HG03095 (cell line): ENCODE measurements at regions not wholly inside any gene's neighbourhood (a gene's known extent, or its start where the extent isn't known, plus 50 kb on each side); places are given as distances from the start of the nearest gene placed in this dataset.
"Not testable (repeated sequence)": the region's sequence is repeated elsewhere in the genome, so short reads cannot be mapped to it uniquely, and the experiment has no call there.

Experiments
- ATAC-seq: cut with Tn5 transposase; IDR thresholded peaks from one replicate; pipeline ENCODE4 v1.9.1; 2021; ENCODE audit warnings: moderate library complexity; ENCODE audit not compliant: unreplicated experiment

DNA sequence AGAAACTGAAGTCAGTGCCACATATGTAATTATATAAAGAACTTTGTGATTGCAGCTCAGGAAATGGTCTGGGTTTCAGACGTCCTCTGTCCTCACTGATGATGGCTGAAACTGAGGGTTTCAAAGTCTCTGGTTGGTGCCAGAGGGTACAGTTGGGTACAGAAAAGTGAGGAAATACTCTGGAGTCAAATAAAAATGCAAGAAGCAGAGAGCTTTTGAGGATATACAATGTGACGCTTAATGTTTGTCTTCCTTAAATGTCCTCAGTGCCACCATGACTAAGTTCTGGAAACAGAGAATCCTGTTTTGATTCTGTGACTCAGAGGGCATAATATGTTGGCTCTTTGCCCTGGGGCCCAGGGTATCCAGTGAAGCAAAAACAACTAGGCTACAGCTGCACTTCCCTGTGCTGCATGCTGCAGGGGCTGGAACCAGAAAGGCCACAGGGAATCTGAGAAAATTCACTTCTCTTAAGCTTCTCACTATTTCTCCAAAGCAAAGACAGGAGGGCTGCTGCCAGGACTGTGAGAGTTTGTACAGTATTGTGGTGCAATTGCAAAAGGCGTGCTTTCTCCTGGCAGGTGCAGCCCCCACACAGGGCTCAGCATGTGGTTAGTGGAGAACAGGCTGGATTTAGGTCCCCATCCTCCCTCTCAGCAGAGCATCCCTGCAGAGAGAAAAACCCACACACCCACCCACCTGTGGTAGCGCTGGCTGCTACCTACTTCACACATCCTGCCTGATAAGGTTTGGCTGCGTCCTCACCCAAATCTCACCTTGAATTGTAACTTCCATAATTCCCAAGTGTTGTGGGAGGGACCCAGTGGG lies 169.5 kb upstream of the SVIL start:
- no peak for ATAC-seq

DNA sequence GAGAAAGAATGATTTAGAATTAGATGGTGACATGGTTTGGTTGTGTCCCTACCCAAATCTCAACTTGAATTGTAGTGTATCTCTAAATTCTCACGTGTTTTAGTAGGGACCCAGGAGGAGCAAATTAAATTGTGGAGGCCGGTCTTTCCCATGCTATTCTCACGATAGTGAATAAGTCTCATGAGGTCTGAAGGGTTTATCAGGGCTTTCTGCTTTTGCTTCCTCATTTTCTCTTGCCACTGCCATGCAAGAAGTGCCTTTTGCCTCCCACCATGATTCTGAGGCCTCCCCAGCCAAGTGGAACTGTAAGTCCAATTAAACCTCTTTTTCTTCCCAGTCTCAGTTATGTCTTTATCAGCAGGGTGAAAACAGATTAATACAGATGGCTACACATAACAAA lies 167.4 kb upstream of the SVIL start:
- no peak for ATAC-seq

DNA sequence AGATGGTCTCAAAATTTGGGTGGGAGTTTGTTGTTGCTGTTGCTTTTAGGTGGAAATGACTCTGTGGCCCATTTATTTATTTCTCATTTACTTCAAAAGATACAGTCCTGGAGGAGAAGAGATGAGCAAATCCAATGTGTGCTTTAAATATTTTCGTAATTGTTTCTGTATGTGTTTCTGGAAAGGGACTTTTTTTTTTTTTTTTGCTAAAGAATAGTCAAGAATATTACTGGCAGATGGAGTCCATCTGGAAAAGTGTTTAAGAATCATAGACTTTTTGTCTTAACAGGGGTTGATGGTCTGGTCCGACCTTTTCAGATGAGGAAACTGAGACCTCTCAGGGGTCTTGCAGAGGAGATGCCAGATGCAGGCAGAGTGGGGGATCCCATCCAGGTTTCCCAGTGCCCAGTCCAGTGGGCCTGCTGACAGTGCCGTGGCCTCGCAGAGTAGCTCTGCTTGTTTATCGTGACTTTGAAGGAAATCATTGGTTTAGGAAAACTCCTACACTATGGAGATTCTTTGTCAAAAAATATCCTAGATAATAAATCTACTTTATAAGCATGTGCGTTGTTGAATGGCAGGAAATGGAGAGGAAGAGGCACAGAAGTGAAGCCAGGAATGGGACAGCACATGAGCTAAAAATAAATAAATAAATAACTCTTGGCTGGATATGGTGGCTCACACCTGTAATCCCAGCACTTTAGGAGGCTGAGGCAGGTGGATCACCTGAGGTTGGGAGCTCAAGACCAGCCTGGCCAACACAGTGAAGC lies 164.3 kb upstream of the SVIL start:
- no peak for ATAC-seq

DNA sequence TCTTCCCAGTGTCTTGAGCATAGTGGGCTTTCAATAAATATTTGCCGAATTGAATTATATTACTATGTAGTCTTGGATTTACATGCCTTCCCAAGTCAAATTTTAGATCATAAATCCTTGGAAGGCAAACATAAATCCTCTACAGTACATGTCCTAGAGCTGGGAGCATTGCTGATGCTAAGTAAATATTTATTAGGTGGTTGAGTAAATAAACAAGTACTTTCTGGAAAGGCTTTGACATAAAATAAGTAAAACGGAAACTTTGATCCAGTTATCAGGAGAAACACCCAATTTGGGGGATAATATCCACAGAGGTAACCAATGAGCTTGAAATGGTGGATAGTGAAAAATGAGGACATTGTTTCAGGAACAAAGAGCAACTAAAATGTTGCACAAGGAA lies 162.8 kb upstream of the SVIL start:
- no peak for ATAC-seq

DNA sequence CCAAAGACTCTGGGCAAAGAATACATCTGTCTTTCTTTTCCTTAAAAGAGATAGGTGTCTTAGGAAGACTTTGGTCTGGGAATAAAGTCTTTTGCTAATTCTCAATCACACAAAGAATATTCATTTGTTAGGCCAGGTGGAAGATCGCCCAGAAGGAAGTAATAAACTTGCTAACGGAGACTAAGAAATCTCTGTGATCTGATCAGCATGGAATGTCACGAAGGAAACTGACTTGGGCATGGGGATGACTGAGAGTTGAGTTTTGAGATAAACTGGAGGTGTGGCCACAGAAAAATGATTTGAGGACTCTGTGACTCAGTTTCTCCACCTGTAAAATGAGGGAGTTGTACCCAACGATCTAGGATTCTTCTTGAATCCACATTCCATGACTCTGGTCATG lies 161.1 kb upstream of the SVIL start:
- ATAC-seq, result no peak

DNA sequence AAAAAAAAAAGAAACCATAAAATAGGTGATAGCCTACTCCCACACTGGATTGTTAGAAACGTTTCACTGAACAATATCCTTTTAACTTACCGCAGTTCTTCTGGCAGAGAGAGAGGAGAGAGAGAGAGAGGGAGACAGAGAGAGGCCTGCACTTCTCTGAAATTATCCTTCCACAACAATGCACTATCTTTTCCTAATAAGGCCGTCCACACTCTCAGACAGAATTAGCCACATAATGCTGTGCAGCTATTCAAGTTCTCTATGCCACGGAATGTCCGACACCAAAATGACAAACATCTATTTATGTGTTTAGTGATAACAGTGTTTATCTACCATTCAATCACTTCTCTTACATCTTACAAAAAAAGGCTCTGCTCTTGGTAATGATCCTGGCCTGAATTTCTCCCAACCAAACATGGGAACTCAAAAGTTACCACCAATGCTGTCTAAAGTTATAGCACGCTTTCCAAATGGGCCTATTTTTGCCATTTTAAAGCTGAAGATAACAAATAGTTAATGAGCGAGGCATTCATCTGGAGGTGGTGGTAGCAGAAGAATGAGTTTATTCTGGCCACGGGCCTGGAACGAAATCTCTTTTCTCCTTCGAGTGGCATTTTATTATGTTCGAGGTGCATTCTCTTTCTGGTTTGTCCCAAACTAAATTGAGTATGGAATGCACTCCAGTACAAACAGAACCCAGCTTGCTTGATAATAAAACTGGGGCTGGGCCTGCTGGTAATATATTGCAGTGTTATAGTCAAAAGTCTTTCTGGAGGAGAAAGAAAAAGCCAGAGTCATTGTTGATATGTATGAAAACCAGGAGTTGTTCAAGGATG lies 160.2 kb upstream of the SVIL start:
- ATAC-seq, result no peak

- no peak for ATAC-seq
Measured at GRCh38 chr10:29791773-29792172, 157.0 kb upstream of the SVIL start.

DNA sequence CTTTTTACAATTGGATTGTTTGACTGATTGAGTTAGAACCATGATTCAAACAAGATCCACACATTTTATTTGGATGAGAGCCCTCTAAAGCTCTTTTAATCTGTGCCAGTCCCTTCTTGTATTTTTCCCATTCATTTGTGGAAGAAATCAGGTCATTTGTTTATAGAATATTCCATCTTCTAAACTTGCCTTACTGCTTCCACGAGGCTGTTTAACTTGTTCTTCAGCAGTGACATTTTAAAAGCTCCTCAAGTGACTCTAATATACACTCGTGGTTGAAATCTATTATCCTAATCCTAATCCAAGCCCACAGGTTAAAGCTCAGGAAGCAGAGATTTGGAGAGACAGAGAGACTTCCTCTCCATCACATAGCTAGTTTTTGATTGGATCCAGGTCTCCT lies 155.4 kb upstream of the SVIL start:
- no peak for ATAC-seq

- ATAC-seq, result no peak
Measured at GRCh38 chr10:29788113-29788512, 153.3 kb upstream of the SVIL start.

DNA sequence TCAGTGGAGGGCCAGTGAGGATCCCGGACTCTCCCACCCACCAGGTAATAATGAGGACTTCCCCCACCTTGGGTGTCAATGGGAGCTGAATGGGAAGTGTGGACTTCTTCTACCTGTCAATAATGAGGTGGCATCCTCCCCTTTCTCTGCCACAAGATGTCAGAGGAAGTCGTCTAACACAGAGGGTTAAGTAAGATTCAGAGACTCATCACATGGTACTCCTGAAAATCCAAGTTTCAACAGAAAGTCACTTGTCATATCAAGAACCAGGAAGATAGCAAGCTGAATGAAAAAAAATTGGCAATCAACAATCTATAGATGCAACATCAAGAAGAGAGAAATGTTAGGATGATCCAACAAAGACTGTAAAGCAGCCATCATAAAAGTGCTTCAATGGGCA lies 150.9 kb upstream of the SVIL start:
- ATAC-seq, result no peak

DNA sequence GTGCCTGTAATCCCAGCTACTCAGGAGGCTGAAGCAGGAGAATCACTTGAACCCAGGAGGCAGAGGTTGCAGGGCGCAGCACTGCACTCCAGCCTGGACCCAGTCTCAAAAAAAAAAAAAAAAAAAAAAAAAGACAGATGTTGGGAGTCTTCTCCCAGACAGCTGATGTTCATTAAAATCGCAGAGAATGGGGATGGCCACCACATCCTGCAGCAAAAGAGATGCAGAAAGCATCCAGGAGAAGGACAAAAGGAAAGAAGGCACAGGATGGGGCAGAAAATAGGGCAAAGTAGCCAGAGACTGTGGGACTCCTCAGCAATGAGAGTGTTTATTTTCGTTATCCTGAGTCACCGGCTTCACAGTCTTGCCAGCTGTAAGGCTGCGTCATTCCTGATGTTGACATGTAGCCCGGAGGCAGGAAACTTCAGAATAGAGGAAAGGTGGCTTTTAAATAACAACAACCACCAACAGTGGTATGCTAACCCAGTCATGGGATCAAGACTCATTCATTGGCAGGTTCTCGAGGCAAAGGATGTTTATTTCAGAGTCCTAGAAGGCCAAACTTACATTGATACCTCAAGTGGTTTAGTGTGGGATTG lies 149.5 kb upstream of the SVIL start:
- ATAC-seq, result no peak

DNA sequence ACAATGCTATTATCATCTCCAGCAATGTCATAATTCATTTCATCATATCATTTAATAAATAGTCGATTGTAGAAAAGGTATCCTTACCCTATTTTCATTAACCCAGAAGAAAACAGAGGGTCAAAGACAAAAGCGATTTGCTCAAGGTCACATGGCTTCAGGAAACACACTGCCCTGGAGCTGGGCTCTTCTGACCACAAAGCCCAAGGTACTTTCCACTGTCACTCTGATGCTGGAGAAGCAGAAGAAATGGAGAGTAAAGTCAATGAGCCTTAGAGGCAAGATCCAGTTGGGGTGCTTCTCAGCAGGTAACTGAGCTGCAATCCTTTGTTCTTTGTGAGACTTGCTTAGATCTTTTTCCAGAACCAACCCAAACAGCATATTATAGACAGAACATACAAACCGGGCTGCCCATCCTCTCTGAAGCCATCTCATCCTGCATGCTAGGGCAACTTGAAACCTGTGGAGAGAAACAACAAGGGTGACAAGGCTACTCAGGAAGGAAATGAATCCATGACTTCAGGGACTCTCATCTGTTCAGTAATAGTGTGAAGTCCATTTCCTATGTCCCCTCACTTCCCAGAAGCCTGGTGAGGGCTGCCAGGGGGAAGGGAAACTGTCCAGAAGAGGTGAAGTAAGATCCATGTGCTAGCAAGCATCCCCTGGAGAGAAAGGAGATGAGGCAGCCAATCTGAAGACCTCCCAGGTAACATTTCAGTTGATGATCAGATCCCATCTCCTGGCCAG lies 148.6 kb upstream of the SVIL start:
- no peak for ATAC-seq

GRCh38 chr10:29780639-29781038 lies 145.9 kb upstream of the SVIL start:
- no peak for ATAC-seq

DNA sequence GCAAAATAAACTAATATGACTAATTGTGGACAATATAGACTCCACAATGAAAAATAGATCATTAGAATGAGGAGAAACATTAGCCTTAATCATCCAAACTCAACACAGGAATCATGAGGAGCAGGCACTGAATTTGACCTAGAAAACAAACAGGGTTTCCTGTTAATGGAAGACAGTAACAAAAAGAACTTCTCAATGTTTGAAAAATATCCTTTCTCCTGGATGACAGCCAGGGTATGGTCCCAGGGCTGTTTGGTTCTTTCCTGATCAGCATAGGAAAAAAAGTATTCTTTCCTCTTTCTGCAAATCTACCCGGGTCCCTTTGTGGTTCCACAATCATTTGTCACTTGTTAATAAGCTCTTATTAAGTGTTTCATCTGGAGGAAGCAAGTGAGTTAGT lies 145.3 kb upstream of the SVIL start:
- ATAC-seq, result no peak

- no peak for ATAC-seq
Measured at GRCh38 chr10:29776246-29776645, 141.5 kb upstream of the SVIL start.

DNA sequence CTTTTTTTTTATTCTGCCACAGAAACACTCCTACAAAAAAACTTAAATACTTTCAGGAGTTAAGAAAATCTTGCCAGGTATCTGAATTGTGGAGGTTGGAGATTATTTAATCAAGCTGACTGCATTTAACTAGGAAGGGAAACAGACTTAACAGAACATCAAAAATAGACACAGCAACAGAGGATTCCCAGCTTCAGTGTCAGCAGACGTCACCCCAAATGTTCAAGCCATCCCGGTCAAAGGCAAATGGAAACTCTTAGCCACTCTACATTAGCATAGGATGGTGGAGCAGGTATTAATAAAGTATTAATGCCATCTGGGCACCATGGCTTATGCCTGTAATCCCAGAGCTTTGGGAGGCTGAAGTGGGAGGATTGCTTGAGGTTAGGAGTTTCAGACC lies 139.7 kb upstream of the SVIL start:
- ATAC-seq, result no peak

DNA sequence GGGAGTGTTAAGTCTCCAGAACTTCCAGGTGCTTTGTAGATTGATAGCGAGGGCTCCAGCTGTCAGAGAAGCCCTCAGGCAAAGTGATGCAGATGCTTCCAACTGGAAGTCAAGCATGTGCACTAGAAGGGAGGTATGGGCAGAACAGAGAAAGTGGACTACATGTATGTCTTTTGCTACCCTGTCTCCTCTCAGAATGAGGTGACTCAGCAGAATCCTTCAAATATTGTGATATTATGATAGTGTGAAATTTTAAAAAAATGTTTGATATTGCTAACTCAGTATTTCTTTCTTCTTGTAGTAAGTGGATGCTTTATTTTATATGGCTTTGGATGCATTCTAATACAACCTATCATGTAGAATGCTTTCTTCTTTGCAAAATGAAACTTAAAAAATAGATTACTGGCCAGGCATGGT lies 138.9 kb upstream of the SVIL start:
- no peak for ATAC-seq

- no peak for ATAC-seq
Measured at GRCh38 chr10:29772403-29772802, 137.6 kb upstream of the SVIL start.

DNA sequence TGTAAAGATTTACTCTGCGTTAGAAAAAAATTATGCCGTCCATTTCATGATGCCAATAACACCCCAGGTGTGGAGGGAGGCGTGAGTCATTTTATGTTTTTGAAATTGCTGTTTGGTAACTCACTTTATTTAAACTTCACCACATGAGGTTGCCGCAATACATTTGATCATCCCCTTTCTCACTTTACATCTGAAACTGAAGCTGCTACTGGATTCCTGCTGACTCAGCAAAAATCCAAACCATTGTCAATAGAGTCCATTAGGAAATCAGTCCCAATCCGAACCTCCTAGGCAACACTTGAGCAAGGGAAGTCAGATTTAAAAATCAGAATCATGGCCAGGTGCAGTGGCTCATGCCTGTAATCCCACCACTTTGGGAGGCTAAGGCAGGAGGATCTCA lies 136.6 kb upstream of the SVIL start:
- ATAC-seq, result no peak

DNA sequence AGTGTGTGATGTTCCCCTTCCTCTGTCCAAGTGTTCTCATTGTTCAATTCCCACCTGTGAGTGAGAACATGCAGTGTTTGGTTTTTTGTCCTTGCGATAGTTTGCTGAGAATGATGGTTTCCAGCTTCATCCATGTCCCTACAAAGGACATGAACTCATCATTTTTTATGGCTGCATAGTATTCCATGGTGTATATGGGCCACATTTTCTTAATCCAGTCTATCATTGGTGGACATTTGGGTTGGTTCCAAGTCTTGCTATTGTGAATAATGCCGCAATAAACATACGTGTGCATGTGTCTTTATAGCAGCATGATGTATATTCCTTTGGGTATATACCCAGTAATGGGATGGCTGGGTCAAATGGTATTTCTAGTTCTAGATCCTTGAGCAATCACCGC lies 134.5 kb upstream of the SVIL start:
- not testable (repeated sequence) for ATAC-seq
